GM04504 (cell line): ENCODE measurements at regions not wholly inside any gene's neighbourhood (a gene's known extent, or its start where the extent isn't known, plus 50 kb on each side); places are given as distances from the start of the nearest gene placed in this dataset.

Experiments used
- DNase-seq: peaks from one replicate; pipeline ENCODE4 v3.0.0-alpha.2; 2012; ENCODE audit warnings: low read depth

DNA sequence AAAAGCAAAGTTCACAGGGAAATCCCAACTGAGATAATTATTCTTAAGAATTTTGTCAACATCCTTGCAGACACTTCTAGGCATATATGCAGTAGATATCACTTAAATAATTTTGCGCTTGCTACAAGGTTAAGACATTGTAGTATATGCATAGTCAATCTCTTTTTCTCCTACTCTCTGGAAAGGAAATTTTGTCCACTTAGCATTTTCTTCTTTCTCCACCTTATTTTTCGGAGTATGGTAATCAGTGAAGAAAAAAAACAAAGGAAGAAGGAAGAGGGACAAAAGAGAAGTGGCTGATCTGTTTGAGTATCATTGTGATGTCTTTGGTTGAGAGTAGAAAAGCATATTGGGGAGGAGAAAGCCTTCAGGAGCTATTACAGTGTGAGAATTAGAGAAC lies 104.6 kb downstream of the LACC1 start:
- DNase-seq = no peak

DNA sequence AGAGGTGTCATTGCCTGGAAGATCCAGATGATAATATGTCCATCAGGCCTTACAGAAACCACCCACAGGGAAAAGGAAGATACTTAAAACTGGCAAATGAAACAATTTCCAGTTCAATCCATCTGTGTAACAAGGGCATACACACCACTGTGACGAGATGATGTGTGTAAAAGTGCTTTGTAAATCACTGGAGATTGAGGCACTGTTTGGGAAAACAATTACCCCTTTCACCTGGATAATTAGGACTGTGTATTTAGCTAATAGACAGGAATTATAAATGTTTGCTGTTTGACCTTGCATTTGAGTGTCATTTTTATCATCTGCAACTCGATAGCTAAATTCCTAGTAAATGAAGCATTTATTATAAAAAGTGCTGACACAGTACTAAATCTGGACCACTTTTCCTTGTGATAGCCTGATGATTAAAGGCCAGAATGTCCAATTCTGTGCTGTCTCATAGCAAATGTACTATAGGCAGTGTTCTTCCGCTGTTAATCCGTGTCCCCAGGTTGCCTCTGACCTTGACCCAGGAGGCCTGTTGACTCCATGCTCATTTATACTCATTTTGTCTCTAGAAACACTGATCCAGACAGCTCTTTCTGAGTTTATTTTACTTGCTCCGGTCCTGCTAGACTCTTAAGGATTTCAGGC lies 105.8 kb downstream of the LACC1 start:
- no peak for DNase-seq

DNA sequence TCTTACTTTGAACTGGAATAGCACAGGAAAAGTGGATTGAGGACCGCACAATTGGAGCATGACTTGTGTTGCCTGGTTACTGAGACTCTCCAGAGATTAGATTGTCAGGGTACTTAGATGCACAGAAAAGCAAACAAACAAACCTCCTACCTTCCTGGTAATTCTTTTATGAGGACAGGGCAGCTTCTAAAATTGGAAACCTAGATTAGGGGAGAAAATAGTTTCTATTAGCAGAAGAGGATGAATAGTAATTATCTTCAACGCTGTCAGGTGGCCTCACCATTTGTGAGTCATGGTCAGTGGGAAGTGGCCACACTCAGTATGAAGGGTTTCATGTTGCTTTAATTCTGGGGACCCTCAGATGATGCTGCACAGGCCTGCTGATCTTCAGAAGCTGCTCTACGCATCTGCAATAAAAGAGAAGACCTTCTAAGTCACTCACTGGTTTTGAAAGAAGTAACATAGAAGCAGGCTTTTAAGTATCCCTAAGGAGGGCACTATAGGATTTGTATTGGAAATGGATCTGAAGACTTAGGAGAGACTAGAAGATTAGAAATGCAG lies 106.8 kb downstream of the LACC1 start:
- no peak for DNase-seq

DNA sequence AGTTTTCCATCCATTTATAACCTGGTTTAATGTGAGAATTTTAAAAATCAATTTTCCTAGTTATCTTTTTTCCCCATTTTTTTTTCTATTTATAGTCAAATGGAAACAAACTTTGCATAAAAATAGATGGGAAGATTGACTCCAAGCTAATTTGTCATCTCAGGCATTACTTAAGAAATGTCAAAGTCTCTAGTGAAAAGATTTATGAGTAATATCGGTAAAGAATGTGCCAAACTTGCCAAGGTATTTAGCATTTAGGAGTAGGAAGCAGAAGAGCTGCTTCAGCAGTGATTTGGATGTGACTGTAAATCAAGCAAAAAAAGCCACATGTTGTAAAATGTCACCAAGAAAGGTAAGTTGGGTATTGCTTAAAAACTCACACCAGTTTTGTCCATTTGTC lies 108.6 kb downstream of the LACC1 start:
- DNase-seq = no peak

DNA sequence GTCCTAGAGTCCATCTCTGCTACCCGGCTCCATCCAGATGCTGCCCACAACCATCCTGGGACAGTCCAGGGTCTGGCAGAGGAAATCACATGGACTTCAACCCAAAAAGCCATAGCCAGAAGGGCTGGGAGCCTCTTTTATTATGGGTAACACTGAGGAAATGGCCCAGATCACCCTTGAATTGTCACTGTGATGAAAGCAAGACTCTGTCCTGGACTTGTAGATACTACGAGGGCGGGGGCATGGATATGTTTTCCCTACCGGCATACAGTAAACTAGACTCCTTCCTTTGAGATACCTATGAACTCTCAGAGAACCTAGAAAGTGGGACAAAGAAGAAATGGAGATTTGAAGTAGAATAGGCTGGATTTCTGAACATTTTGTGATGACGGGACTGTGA lies 110.3 kb downstream of the LACC1 start:
- no peak for DNase-seq

DNA sequence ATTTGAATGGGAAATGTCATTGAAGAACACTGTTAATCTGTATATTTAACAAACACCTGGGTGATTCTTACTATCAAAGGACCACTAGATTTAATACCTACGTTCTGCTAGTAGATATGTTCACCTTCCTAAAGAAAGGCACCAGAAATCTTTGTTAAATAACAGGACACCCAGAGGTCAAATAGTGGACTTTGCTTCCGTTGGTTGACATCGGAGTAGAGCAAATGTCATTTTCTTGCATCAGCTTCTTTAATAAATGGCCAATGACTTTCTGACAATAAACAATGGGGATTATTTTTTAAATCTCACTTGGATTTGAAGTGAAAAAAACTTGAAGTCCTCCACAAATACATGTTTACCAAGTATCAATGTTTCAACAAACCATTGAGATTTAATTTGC lies 111.1 kb downstream of the LACC1 start:
- no peak for DNase-seq

DNA sequence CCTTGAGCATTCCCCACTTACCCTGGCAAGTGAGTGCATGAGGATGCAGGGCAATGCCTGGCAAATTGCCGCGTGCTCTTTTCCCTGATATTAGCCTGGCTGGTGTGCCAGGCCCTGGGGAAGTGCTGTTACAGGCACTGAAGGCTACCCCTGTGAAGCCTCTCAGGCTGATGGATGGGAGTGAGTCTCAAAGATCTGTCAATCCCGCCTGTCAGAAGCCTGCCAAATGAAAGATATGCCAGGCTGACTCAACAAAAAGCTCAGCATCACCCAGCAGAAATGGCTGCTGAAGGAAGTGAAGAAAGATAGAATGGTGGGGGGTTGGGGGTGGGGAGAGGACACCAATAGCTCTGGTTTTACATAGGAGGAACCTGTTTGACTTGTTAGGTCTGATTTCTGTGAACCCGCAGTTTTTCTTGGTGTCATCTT lies 112.1 kb downstream of the LACC1 start:
- DNase-seq = no peak

DNA sequence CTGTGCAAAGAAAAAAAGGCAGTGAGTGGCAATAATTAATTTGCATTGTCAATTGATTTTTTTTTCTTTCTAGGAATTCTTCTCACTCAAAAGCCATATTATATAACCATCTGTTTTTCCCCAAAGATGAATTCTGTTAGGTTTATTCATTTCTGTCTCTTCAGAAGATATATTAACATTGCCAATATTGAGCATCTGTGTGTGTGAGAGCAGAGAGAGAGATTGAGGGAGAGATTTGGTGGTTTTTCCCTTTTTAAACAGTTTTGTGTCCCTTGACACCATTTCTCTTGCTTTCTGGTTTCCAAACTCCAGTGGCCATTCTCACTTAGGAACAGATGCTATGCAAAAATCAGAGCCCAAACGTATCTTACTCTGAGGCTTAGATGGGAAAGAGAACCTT lies 112.5 kb downstream of the LACC1 start:
- no peak for DNase-seq

DNA sequence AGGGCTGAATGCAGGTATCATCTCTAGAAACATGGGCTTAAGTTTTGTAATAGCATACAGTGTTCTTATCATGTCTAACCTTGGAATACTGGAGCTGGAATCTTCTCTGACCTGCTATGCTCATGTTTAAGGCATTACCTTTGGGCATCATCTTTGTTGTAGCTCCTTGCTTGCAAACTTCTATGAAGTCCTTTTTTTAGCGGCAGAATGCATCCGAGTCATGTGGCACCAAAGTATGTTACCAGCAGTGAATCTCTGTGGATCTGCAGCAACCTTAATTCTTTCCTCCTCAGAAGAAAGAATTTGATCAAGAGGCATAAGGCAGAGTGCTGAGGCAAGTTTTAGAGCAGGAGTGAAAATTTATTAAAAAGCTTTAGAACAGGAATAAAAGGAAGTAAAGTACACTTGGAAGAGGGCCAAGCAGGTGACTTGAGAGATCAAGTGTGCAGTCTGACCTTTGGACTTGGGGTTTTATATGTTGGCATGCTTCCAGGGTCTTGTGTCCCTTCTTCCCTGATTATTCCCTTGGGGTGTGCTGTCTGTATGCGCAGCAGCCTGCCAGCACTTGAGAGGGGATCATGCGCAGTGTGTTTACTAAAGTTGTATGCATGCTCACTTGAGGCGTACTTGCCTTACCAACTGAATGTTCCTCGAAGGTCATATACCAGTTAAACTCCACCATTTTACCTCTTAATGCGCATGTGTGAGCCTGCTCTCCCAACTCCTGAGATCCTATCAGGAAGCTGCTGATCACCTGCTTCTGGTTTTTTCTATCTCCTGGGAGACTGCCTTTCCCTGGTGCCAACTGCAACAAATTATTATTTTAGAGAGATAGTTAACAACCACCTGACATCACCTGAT lies 115.5 kb downstream of the LACC1 start:
- DNase-seq = no peak

DNA sequence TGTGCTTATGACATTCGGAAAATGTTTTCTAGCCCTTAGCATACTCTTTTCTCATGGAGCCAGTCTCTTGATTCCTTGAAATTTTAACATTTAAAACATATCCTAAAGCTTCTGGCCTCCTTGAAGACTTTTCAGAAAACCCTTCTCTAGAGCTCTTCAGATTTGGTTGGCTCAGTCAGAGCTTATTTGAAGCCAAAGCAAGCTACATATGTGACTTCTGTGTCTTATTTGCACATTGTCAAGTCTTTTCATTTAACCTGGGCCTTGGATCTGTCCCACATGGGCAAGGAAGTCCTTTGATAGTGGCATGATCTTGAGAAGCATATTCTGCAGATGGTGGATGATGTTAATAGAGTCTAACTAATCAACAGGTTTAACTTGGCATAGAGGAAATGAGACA lies 116.5 kb downstream of the LACC1 start:
- DNase-seq = no peak

DNA sequence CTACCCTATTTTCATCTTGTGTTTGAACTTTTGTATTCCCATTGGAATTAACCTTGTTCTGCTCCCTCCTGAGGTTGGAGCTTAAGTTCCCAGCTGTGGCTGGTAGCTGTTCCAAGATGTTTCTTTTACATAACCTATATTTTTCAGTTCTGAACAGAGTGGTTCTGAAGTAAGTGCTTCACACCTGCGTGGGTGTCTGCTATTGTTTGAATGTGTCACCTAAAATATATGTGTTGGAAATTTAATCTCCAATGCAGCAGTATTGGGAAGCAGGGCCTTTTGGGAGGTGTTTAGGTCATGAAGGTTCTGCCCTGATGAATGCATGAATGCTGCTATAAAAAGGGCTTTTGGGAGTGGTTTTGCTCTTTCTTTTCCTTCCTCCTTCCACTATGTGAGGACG lies 123.8 kb downstream of the LACC1 start:
- no peak for DNase-seq

DNA sequence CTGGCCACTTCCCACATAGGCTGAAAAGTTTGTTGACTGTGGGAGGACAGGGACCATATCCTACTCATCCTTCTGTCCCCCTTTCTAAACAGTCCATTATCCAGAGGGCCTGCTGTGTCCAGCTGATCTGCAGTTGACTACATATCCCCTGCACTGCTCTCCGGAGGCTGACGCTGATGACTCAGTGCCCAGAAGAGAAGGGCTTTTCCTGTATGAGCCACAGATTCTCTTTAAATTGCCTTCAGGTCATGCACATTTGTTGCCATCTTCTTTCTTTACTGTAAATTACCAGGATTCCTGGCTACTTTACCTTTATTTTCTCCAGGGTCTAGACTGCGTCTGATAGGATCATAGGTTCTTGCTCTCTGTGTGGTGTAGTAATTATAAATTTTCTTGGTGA lies 125.2 kb downstream of the LACC1 start:
- DNase-seq = peak; percentile 11

DNA sequence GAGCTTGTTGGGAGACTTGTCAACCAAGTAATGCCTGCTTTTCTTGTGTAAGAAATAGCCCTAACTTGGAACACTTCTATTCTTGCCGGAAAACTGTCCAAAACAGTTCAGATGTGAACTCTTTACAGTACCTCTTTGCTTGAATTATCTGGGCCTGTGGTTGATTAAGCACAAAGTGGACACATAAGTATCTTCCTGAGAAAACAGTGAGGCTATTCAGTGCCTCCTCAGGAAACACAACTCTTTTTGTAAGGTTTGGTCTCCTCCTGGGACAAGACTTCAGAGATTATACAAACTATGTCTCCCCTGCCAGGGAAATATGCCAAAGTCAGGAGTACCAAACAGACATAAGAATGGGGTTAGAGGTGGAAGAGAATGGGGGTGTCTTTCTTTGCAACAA lies 127.7 kb downstream of the LACC1 start:
- DNase-seq = no peak

DNA sequence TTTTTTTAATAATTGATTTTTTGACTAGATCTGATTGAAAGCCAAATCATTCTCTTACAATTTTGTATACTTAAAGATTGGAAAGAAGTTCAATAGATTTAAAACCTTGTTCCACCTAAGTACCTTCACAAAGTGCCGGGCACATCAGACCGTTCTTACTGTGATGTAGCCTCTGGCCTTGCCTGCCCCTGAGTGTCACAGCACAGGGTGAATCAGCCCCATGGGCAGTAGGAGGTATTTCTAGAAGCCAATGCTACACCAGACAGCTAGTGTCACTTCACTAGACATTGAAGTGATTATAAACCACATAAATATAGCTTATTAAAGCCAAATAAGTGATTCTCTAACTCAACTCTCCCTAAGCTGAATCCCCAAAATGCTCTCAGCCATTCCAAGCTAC lies 131.3 kb downstream of the LACC1 start:
- DNase-seq = no peak

DNA sequence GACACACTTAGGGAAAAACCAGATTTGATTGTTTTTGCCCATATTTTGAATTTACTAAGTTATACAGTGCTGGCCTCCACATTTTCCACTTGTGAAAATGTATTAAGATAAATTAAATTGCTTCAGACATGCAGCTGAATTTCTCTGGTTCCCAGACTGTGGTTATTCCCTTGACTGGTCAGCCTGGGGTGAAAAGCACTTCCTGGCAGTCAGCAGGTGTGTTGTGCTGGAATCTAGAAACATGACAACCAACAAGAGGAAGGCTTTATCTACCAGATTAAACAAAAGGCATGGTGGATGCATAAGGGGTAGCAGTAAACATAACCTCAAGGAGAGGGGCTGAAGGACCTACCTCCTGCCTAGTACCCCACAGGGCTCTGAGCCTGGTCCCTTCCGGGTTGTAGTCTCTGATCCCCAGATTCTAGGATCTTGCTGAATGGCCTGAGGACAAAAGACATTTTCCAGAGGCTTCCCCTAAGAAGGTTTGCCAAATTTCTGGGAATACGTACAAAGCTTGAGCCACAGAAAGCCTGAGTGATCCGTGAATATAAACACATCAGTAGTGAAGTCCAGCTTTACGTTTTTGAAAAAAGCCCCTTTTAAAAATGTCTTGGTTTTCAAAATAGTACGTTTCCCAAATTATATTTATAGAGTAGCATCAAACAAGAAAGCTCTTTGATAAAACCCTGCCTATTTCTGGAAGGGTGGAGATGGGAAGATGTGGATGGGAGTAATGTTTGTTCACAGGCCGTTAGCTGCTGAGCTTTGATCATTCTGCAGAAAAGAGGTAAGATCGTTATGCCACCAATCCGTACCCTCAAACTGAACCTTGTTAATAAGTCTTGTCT lies 133.4 kb downstream of the LACC1 start:
- no peak for DNase-seq

DNA sequence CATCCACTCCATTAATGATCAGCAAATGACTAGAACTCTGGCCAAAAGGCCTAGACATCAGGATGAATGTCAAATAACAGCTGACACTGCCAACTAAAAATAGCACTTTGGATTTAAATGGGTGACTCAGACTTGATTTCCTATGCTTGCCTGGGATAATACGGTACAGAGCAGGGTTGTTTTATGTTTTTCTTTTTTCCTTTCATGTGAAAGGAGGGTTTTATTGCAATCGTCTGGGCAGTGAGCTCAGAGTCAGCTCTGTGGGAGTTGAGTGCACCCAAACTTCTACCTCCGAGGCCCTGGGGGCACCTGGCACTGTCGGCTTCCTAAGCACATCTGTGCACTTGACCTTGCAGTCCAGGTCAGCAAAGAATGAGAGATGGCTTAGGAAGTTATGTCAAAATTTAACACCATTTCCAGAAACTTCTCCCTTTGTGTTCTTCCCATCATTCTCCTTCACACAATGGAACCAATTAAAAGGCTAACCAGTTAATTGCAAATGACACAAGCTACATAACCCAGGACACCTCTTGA lies 134.1 kb downstream of the LACC1 start:
- peak; percentile 38 for DNase-seq

DNA sequence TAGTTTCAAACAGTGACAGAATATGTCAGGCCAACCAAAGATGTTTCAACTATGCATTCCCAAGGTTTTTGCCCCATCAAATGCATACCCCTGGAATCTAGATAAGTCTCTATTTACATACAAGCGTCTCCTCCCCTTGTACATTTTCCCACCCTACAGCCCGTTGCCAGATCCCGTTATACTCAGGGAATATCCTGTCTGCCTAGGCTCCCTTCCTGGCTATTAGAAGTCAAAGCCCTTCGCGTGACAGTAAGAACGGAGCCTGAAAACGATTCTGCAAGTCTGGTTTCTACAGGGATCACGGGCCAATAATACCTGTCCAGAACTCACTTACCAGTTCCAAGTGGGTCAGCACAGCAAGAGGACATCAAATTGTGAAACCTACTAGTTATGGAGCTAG lies 134.8 kb downstream of the LACC1 start:
- no peak for DNase-seq

DNA sequence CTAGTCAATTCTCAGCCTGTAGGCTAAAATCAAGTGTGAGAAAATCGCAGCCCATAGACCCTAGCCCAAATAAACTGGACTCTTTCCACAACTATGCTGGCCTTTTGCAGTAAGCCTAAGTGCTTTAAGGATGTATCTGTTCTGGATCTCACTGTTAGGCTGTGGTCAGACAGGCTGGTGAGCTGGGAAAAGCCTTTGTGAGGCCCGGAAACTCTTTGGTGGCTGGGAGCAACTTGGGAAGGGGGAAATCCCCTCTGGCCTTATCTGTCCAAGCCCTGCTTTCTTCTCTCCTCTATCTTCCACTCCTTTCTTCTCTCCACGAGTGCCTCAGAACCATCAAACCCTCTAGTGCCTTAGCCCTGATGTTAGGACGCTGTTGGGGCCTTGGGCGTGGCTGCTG lies 135.4 kb downstream of the LACC1 start:
- DNase-seq = no peak

DNA sequence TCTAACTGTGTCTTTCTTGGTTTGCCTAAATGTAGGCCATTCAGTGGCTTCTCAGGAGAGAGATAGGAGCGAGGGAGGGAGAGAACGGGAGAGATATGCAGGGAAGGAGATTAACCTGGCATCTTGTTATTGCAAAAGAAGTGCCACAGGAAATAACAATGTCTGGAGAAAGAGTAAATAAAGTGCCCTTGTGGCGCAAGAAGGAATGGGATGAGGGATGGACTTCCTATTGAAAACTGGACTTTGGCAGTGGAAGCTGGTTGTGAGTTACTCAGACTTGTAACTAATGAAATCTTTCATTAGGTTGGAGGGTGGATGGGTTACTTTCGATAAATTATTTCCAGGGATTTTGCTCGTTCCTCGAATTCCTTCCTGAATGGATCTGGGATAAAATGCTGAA lies 136.1 kb downstream of the LACC1 start:
- no peak for DNase-seq

DNA sequence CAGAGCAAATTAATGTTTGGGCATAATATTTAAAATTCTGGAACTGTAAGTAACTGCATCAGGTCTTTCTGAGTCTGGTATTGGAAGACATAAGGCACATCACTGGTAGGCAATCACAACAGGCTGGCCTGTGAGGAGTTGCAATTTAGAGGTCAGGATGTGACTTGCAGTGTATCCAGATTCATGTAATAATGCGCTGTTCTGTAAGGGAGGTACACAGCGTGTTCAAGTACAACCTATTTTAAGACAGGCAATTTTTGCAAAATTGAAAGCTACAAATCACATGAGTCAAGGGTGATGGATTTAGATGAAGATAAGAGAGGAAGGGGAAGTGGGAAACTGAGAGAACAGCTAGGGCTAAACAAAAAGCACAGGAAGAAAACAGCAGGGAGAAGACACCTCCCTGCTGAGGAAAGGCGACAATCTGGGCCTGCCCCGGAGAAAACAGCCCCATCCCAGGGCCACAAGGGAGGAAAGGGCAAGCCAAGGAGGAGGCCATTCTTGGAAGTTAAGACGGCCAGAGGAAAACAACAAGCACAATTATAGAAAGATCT lies 138.1 kb downstream of the LACC1 start:
- DNase-seq = no peak

DNA sequence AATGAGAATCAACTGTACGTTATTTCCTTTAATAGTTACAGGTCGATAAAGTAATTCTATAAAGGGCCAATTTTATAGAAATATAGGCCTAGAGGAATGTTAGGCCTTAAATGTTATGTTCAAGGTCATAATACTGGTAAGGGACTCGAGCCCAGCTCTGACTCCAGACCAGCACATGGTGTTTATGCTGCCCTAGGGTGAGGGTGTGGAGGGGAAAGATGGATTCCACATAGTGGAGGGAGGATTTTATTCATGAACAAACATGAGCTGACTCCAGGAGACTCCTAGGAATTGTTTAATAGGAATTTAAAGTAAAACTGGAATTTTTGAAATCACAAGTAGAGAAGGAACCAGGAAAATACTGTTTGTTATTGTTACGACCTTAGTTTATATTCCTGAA lies 139.9 kb downstream of the LACC1 start:
- DNase-seq = no peak

DNA sequence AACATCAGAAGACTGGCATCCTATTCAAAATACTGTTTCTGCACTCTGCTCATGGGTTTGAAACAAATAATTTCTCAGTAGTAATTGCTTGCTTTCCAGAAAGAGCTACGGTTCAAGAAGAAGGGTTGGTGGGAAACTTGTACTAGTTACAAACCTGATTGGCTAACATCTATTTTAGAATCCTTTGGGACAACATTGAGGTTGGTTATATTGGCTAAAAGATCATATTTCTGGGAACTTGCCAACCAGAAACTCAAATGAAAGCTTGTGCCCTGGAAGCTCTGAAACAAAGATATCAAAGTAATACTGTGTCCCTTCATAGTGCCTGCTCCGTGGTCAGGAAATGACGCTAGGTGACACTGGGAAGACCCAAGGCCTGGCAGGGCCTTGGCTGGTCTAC lies 141.7 kb downstream of the LACC1 start:
- DNase-seq = no peak
